ENCODE measurements at regions not wholly inside any gene's neighbourhood (a gene's known extent, or its start where the extent isn't known, plus 50 kb on each side); places are given as distances from the start of the nearest gene placed in this dataset.

- peaks cover 0 to 2% (median 0%) of the 10 kb centered on the region in 4 donors for H3K9me3 ChIP-seq (ENCODE audit: control insufficient read depth in 4 of 4, low read length in 3 of 4)
- TF ChIP-seq JUND (IDR thresholded peaks at IDR 0.05) (no peak), EGR1 (IDR thresholded peaks at IDR 0.05; ENCODE audit: low read depth in 2 of 2) (no peak), ATF3 (IDR thresholded peaks at IDR 0.05) (no peak)
Observed at GRCh38 chr20:52256454-52256853, 64.9 kb upstream of the ZFP64 start.

GRCh38 chr20:52252664-52253063 is 61.1 kb upstream of the ZFP64 start:
- H3K4me3 ChIP-seq (ENCODE audit: low read depth in 1 of 3, low read length in 3 of 3) = no peak overlapping the region
- H3K27me3 ChIP-seq (ENCODE audit: control insufficient read depth in 4 of 4, insufficient read depth in 4 of 4, low read length in 3 of 4) = no peaks in the 10 kb centered on the region
- TF ChIP-seq RAD21 (IDR thresholded peaks at IDR 0.05) (no peak), HNF4G (IDR thresholded peaks at IDR 0.05) (no peak), SP1 (IDR thresholded peaks at IDR 0.05) (no peak), NR2F2 (IDR thresholded peaks at IDR 0.05) (no peak), FOXA1 (IDR thresholded peaks at IDR 0.05) (no peak), JUND (IDR thresholded peaks at IDR 0.05) (no peak), RXRA (IDR thresholded peaks at IDR 0.05) (no peak), EGR1 (IDR thresholded peaks at IDR 0.05; ENCODE audit: low read depth in 2 of 2) (no peak), TAF1 (conservative IDR thresholded peaks at IDR 0.05) (no peak), ATF3 (IDR thresholded peaks at IDR 0.05) (no peak), YY1 (IDR thresholded peaks at IDR 0.05) (no peak)
- TF ChIP-seq, protein P1, sequence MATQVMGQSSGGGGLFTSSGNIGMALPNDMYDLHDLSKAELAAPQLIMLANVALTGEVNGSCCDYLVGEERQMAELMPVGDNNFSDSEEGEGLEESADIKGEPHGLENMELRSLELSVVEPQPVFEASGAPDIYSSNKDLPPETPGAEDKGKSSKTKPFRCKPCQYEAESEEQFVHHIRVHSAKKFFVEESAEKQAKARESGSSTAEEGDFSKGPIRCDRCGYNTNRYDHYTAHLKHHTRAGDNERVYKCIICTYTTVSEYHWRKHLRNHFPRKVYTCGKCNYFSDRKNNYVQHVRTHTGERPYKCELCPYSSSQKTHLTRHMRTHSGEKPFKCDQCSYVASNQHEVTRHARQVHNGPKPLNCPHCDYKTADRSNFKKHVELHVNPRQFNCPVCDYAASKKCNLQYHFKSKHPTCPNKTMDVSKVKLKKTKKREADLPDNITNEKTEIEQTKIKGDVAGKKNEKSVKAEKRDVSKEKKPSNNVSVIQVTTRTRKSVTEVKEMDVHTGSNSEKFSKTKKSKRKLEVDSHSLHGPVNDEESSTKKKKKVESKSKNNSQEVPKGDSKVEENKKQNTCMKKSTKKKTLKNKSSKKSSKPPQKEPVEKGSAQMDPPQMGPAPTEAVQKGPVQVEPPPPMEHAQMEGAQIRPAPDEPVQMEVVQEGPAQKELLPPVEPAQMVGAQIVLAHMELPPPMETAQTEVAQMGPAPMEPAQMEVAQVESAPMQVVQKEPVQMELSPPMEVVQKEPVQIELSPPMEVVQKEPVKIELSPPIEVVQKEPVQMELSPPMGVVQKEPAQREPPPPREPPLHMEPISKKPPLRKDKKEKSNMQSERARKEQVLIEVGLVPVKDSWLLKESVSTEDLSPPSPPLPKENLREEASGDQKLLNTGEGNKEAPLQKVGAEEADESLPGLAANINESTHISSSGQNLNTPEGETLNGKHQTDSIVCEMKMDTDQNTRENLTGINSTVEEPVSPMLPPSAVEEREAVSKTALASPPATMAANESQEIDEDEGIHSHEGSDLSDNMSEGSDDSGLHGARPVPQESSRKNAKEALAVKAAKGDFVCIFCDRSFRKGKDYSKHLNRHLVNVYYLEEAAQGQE (IDR thresholded peaks at IDR 0.05) = no peak
- TF ChIP-seq, protein P2, sequence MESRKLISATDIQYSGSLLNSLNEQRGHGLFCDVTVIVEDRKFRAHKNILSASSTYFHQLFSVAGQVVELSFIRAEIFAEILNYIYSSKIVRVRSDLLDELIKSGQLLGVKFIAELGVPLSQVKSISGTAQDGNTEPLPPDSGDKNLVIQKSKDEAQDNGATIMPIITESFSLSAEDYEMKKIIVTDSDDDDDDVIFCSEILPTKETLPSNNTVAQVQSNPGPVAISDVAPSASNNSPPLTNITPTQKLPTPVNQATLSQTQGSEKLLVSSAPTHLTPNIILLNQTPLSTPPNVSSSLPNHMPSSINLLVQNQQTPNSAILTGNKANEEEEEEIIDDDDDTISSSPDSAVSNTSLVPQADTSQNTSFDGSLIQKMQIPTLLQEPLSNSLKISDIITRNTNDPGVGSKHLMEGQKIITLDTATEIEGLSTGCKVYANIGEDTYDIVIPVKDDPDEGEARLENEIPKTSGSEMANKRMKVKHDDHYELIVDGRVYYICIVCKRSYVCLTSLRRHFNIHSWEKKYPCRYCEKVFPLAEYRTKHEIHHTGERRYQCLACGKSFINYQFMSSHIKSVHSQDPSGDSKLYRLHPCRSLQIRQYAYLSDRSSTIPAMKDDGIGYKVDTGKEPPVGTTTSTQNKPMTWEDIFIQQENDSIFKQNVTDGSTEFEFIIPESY (IDR thresholded peaks at IDR 0.05) = no peak
- TF ChIP-seq, protein P3, sequence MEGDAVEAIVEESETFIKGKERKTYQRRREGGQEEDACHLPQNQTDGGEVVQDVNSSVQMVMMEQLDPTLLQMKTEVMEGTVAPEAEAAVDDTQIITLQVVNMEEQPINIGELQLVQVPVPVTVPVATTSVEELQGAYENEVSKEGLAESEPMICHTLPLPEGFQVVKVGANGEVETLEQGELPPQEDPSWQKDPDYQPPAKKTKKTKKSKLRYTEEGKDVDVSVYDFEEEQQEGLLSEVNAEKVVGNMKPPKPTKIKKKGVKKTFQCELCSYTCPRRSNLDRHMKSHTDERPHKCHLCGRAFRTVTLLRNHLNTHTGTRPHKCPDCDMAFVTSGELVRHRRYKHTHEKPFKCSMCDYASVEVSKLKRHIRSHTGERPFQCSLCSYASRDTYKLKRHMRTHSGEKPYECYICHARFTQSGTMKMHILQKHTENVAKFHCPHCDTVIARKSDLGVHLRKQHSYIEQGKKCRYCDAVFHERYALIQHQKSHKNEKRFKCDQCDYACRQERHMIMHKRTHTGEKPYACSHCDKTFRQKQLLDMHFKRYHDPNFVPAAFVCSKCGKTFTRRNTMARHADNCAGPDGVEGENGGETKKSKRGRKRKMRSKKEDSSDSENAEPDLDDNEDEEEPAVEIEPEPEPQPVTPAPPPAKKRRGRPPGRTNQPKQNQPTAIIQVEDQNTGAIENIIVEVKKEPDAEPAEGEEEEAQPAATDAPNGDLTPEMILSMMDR (IDR thresholded peaks at IDR 0.05; ENCODE audit: low read depth, low read length, missing input control) = no peak
- 78% methylated on average over 5 of the region's 5 CpGs for WGBS
- no peak for DNase-seq (ENCODE audit: low spot score)
- H3K27ac ChIP-seq (ENCODE audit: low read depth in 1 of 2, low read length in 2 of 2) = no peak overlapping the region
- H3K36me3 ChIP-seq (ENCODE audit: control insufficient read depth in 4 of 4, insufficient read depth in 3 of 4, low read depth in 1 of 4, low read length in 3 of 4) = no peaks in the 10 kb centered on the region
- H3K4me1 ChIP-seq (ENCODE audit: control insufficient read depth in 4 of 4, insufficient read depth in 4 of 4, low read length in 3 of 4) = no peaks in the 10 kb centered on the region
- no peak overlapping the region for H3K9ac ChIP-seq (ENCODE audit: low read depth in 1 of 2, low read length in 2 of 2)
- no peaks in the 10 kb centered on the region for H3K9me3 ChIP-seq (ENCODE audit: control insufficient read depth in 4 of 4, low read length in 3 of 4)

More at GRCh38 chr20:52256454-52256853, 64.9 kb upstream of the ZFP64 start:
- no peak overlapping the region for H3K9ac ChIP-seq (ENCODE audit: low read depth in 1 of 2, low read length in 2 of 2)
- no peak overlapping the region for H3K27ac ChIP-seq (ENCODE audit: low read depth in 1 of 2, low read length in 2 of 2)
- no peak overlapping the region for H3K4me3 ChIP-seq (ENCODE audit: low read depth in 1 of 3, low read length in 3 of 3)
- H3K27me3 ChIP-seq (ENCODE audit: control insufficient read depth in 4 of 4, insufficient read depth in 4 of 4, low read length in 3 of 4) = no peaks in the 10 kb centered on the region
- no peak for DNase-seq (ENCODE audit: low spot score)
- no peaks in the 10 kb centered on the region for H3K4me1 ChIP-seq (ENCODE audit: control insufficient read depth in 4 of 4, insufficient read depth in 4 of 4, low read length in 3 of 4)
- 88% methylated on average over 7 of the region's 7 CpGs for WGBS
- no peaks in the 10 kb centered on the region for H3K36me3 ChIP-seq (ENCODE audit: control insufficient read depth in 4 of 4, insufficient read depth in 3 of 4, low read depth in 1 of 4, low read length in 3 of 4)
